Smooth muscle cell (in vitro differentiated cells): ENCODE measurements at regions not wholly inside any gene's neighbourhood (a gene's known extent, or its start where the extent isn't known, plus 50 kb on each side); places are given as distances from the start of the nearest gene placed in this dataset.

Experiments used
- DNase-seq: peaks from one replicate; lab custom pipeline; 2025; ENCODE audit not compliant: unreplicated experiment; lab: John Stamatoyannopoulos, UW
- H2AFZ ChIP-seq: fragments of 200-600 bp; sonication (generic); 2 replicates; pipeline ENCODE4 v1.6.0; 2016; ENCODE audit warnings: antibody characterized with exemption, low read depth, mild to moderate bottlenecking
- H3F3A ChIP-seq: fragments of 200-600 bp; sonication (generic); 2 replicates; pipeline ENCODE4 v1.6.0; 2017; ENCODE audit warnings: antibody characterized with exemption, low read depth
- H3K27ac ChIP-seq: fragments of 200-600 bp; sonication (generic); 2 replicates; pipeline ENCODE4 v1.5.1; 2016; ENCODE audit warnings: low read depth, mild to moderate bottlenecking
- H3K27me3 ChIP-seq: fragments of 200-600 bp; sonication (generic); 2 replicates; pipeline ENCODE4 v1.6.1; 2016; ENCODE audit warnings: low read depth, mild to moderate bottlenecking
- H3K36me3 ChIP-seq: fragments of 200-600 bp; sonication (generic); 2 replicates; pipeline ENCODE4 v1.5.1; 2016; ENCODE audit warnings: low read depth
- H3K4me1 ChIP-seq: fragments of 200-600 bp; sonication (generic); 2 replicates; pipeline ENCODE4 v1.5.1; 2016; ENCODE audit warnings: low read depth
- H3K4me2 ChIP-seq: fragments of 200-600 bp; sonication (generic); 2 replicates; pipeline ENCODE4 v1.6.0; 2016; ENCODE audit warnings: mild to moderate bottlenecking
- H3K4me3 ChIP-seq: fragments of 200-600 bp; sonication (generic); 2 replicates; pipeline ENCODE4 v1.5.1; 2016; ENCODE audit warnings: mild to moderate bottlenecking
- H3K79me2 ChIP-seq: fragments of 200-600 bp; sonication (generic); 2 replicates; pipeline ENCODE4 v1.6.0; 2016; ENCODE audit warnings: low read depth, mild to moderate bottlenecking
- H3K9ac ChIP-seq: fragments of 200-600 bp; sonication (generic); 2 replicates; pipeline ENCODE4 v1.6.0; 2016; ENCODE audit warnings: low read depth
- H3K9me3 ChIP-seq: fragments of 200-600 bp; sonication (generic); replicated peaks from 2 replicates; pipeline ENCODE4 v1.5.1; 2016; ENCODE audit warnings: low read depth
- H4K20me1 ChIP-seq: fragments of 200-600 bp; sonication (generic); 2 replicates; pipeline ENCODE4 v1.6.0; 2016; ENCODE audit warnings: low read depth
- WGBS: methylation state at CpG from one replicate; pipeline ENCODE4 v1.1.7; 2016; ENCODE audit warnings: low lambda C conversion rate; 5-methylcytosine and 5-hydroxymethylcytosine counted together
- TF ChIP-seq, protein P1 (sequence below): fragments of 200-600 bp; sonication (generic); IDR thresholded peaks from 2 replicates; pipeline ENCODE4 v1.5.1; 2017; ENCODE audit warnings: borderline replicate concordance, mild to moderate bottlenecking, antibody characterized with exemption; ENCODE audit not compliant: insufficient read depth, poor library complexity, severe bottlenecking

GRCh38 chr12:47302111-47302671 is 222.4 kb upstream of the AMIGO2 start:
- Histone ChIP-seq H3K4me3 (no peak overlapping the region), H4K20me1 (no peaks in the 10 kb centered on the region), H3F3A (no peaks in the 10 kb centered on the region), H3K4me1 (no peaks in the 10 kb centered on the region), H3K9me3 (no peaks in the 10 kb centered on the region), H3K4me2 (no peak overlapping the region), H3K27ac (peak overlapping the region; percentile 56), H3K9ac (no peak overlapping the region), H3K79me2 (no peaks in the 10 kb centered on the region), H3K27me3 (no peaks in the 10 kb centered on the region), H2AFZ (peak overlapping the region; percentile 29), H3K36me3 (no peaks in the 10 kb centered on the region)
- 27% methylated on average over 6 of the region's 6 CpGs for WGBS
- no peak for DNase-seq
- TF ChIP-seq, protein P1, sequence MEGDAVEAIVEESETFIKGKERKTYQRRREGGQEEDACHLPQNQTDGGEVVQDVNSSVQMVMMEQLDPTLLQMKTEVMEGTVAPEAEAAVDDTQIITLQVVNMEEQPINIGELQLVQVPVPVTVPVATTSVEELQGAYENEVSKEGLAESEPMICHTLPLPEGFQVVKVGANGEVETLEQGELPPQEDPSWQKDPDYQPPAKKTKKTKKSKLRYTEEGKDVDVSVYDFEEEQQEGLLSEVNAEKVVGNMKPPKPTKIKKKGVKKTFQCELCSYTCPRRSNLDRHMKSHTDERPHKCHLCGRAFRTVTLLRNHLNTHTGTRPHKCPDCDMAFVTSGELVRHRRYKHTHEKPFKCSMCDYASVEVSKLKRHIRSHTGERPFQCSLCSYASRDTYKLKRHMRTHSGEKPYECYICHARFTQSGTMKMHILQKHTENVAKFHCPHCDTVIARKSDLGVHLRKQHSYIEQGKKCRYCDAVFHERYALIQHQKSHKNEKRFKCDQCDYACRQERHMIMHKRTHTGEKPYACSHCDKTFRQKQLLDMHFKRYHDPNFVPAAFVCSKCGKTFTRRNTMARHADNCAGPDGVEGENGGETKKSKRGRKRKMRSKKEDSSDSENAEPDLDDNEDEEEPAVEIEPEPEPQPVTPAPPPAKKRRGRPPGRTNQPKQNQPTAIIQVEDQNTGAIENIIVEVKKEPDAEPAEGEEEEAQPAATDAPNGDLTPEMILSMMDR, result no peak

DNA sequence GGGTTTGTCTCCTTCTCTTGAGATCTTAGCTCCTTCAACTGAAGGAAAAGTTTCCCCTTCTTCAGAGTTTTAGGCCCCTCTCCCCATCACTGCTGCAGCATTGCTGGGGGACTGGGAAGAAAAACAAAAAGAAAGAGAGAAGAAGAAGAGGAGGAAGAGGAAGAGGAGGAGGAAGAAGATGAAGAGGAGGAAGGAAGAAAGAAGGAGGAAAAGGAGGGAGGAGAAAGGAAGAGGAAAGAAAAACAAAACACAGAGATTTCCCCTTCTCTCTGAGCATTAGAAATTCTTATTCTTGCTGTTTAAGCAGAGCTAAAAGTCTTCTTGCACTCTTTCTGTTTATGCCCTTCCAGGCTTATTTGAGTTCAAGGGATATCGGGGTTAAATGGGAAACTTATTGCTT is 219.8 kb upstream of the AMIGO2 start:
- no peaks in the 10 kb centered on the region for H3K36me3 ChIP-seq
- 74% methylated on average over 1 of the region's 1 CpG for WGBS
- H3K4me3 ChIP-seq, result no peak overlapping the region
- H2AFZ ChIP-seq, result no peak overlapping the region
- no peaks in the 10 kb centered on the region for H3K27me3 ChIP-seq
- DNase-seq, result no peak
- H3K9me3 ChIP-seq, result no peaks in the 10 kb centered on the region
- no peak overlapping the region for H3K4me2 ChIP-seq
- TF ChIP-seq, protein P1, result no peak
- H4K20me1 ChIP-seq, result no peaks in the 10 kb centered on the region
- H3K79me2 ChIP-seq, result no peaks in the 10 kb centered on the region
- no peaks in the 10 kb centered on the region for H3K4me1 ChIP-seq
- no peak overlapping the region for H3K9ac ChIP-seq
- H3K27ac ChIP-seq, result no peak overlapping the region
- no peaks in the 10 kb centered on the region for H3F3A ChIP-seq

DNA sequence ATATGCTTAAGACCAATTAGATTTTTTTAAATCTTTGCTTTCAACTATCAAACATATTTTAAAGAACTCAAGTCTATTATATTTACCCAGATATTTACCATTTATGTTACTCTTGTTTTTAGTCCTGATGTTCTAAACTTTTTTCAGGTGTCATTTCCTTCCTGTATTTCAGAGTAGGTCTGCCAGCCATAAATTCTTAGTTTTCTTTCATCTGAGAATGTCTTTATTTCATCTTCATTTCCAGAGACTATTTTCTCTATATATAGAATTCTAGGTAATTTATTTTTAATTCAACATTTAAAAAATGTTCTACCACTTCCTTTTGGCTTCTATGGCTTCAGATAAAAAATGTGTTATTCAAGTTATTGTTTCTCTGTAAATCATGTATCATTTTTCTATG is 218.2 kb upstream of the AMIGO2 start:
- Histone ChIP-seq H3K27me3 (no peaks in the 10 kb centered on the region), H3K9me3 (no peaks in the 10 kb centered on the region), H3K79me2 (no peaks in the 10 kb centered on the region), H3K27ac (no peak overlapping the region), H3F3A (no peaks in the 10 kb centered on the region), H4K20me1 (no peaks in the 10 kb centered on the region), H3K36me3 (no peaks in the 10 kb centered on the region), H3K9ac (no peak overlapping the region), H3K4me2 (no peak overlapping the region), H2AFZ (no peak overlapping the region), H3K4me1 (no peaks in the 10 kb centered on the region), H3K4me3 (no peak overlapping the region)
- TF ChIP-seq, protein P1, result no peak
- DNase-seq, result no peak

DNA sequence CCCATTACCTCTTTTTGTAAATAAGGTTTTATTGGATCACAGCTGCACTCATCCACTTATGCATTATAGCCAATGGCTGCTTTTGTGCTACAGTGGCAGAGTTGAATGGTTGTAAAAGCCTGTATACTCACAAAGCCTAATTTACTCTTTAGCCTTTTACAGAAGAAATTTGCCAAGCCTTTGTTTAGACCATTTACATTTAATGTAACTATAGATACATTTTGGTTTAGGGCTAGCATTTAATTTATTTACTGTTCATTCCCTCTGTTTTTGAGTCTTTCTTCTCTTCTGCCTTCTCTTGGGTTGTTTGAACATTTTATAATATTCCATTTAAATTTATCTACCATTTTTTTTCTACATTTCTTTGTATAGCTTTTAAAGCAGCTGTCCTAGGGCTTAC is 217.1 kb upstream of the AMIGO2 start:
- no peaks in the 10 kb centered on the region for H3K9me3 ChIP-seq
- TF ChIP-seq, protein P1, result no peak
- H3K4me3 ChIP-seq, result no peak overlapping the region
- no peak overlapping the region for H3K9ac ChIP-seq
- DNase-seq, result no peak
- H3K79me2 ChIP-seq, result no peaks in the 10 kb centered on the region
- H3K27me3 ChIP-seq, result no peaks in the 10 kb centered on the region
- H2AFZ ChIP-seq, result no peak overlapping the region
- no peak overlapping the region for H3K27ac ChIP-seq
- no peaks in the 10 kb centered on the region for H3F3A ChIP-seq
- no peak overlapping the region for H3K4me2 ChIP-seq
- H3K4me1 ChIP-seq, result no peaks in the 10 kb centered on the region
- H4K20me1 ChIP-seq, result no peaks in the 10 kb centered on the region
- H3K36me3 ChIP-seq, result no peaks in the 10 kb centered on the region
